ENCODE measurements at regions not wholly inside any gene's neighbourhood (a gene's known extent, or its start where the extent isn't known, plus 50 kb on each side); places are given as distances from the start of the nearest gene placed in this dataset.
"Not testable (repeated sequence)": the region's sequence is repeated elsewhere in the genome, so short reads cannot be mapped to it uniquely, and the experiment has no call there.

- DNase-seq (ENCODE audit: low read depth in 3 of 3): no peak
These were observed 430.1 kb upstream of the SMIM21 start for GRCh38 chr18:75857558-75857957.

GRCh38 chr18:75854808-75855207, 427.3 kb upstream of the SMIM21 start:
- no peak for DNase-seq (ENCODE audit: low read depth in 3 of 3)

GRCh38 chr18:75854174-75854573, 426.7 kb upstream of the SMIM21 start:
- DNase-seq (ENCODE audit: low read depth in 3 of 3): no peak

GRCh38 chr18:75846321-75846720, 418.8 kb upstream of the SMIM21 start:
- no peak for DNase-seq (ENCODE audit: low read depth in 3 of 3)

GRCh38 chr18:75845413-75845812, 417.9 kb upstream of the SMIM21 start:
- no peak for DNase-seq (ENCODE audit: low read depth in 3 of 3)

- no peak for DNase-seq (ENCODE audit: low read depth in 3 of 3)
These were observed 416.6 kb upstream of the SMIM21 start for GRCh38 chr18:75844146-75844545.

GRCh38 chr18:75840131-75840530, 412.6 kb upstream of the SMIM21 start:
- DNase-seq (ENCODE audit: low read depth in 3 of 3): no peak

- DNase-seq (ENCODE audit: low read depth in 3 of 3): not testable (repeated sequence)
These were observed 412.2 kb upstream of the SMIM21 start for GRCh38 chr18:75839686-75840085.

GRCh38 chr18:75839041-75839440, 411.5 kb upstream of the SMIM21 start:
- no peak for DNase-seq (ENCODE audit: low read depth in 3 of 3)

GRCh38 chr18:75837316-75837715, 409.8 kb upstream of the SMIM21 start:
- no peak for DNase-seq (ENCODE audit: low read depth in 3 of 3)

- no peak for DNase-seq (ENCODE audit: low read depth in 3 of 3)
These were observed 409.0 kb upstream of the SMIM21 start for GRCh38 chr18:75836516-75836915.

GRCh38 chr18:75831960-75832359, 404.5 kb upstream of the SMIM21 start:
- DNase-seq (ENCODE audit: low read depth in 3 of 3): no peak

- no peak for DNase-seq (ENCODE audit: low read depth in 3 of 3)
These were observed 403.3 kb upstream of the SMIM21 start for GRCh38 chr18:75830828-75831227.

- no peak for DNase-seq (ENCODE audit: low read depth in 3 of 3)
These were observed 401.6 kb upstream of the SMIM21 start for GRCh38 chr18:75829091-75829490.

- DNase-seq (ENCODE audit: low read depth in 3 of 3): no peak
These were observed 400.9 kb upstream of the SMIM21 start for GRCh38 chr18:75828379-75828778.

GRCh38 chr18:75827751-75828287, 400.3 kb upstream of the SMIM21 start:
- no peak for DNase-seq (ENCODE audit: low read depth in 3 of 3)

GRCh38 chr18:75824661-75825060, 397.2 kb upstream of the SMIM21 start:
- no peak for DNase-seq (ENCODE audit: low read depth in 3 of 3)

GRCh38 chr18:75823471-75823870, 396.0 kb upstream of the SMIM21 start:
- DNase-seq (ENCODE audit: low read depth in 3 of 3): no peak

- DNase-seq (ENCODE audit: low read depth in 3 of 3): no peak
These were observed 390.9 kb upstream of the SMIM21 start for GRCh38 chr18:75818383-75818782.

- DNase-seq (ENCODE audit: low read depth in 3 of 3): no peak
These were observed 388.3 kb upstream of the SMIM21 start for GRCh38 chr18:75815767-75816166.

GRCh38 chr18:75812761-75813160, 385.3 kb upstream of the SMIM21 start:
- DNase-seq (ENCODE audit: low read depth in 3 of 3): no peak

- no peak for DNase-seq (ENCODE audit: low read depth in 3 of 3)
These were observed 383.6 kb upstream of the SMIM21 start for GRCh38 chr18:75810961-75811551.

- no peak for DNase-seq (ENCODE audit: low read depth in 3 of 3)
These were observed 383.0 kb upstream of the SMIM21 start for GRCh38 chr18:75810516-75810915.

- no peak for DNase-seq (ENCODE audit: low read depth in 3 of 3)
These were observed 382.4 kb upstream of the SMIM21 start for GRCh38 chr18:75809926-75810255.

All from stimulated activated CD4-positive, alpha-beta T cell treated with anti-CD3 and anti-CD28 coated beads, TNF-alpha, amount 100 ng/mL, for 48 hours (primary cell).